ENCODE measurements at regions not wholly inside any gene's neighbourhood (a gene's known extent, or its start where the extent isn't known, plus 50 kb on each side); places are given as distances from the start of the nearest gene placed in this dataset.
A peak's percentile ranks its signal among the peaks of the same experiment; 100 is the strongest.

GRCh38 chr16:11494433-11494832 is 92.3 kb downstream of the LITAF start:
- no peaks in the 10 kb centered on the region for H4K20me1 ChIP-seq
- peak overlapping the region; percentile 82 for H3K4me2 ChIP-seq
- H3K4me3 ChIP-seq = no peak overlapping the region
- no peak for TF ChIP-seq Cebpa-rat (IDR thresholded peaks at IDR 0.05)
- no peak overlapping the region for H3K9ac ChIP-seq
- H3K27me3 ChIP-seq = no peaks in the 10 kb centered on the region
- no peaks in the 10 kb centered on the region for H3K36me3 ChIP-seq
- peaks cover 49% of the 10 kb centered on the region for H3K4me1 ChIP-seq
- peak overlapping the region; percentile 92 for H3K27ac ChIP-seq
- peaks cover 18% of the 10 kb centered on the region for H3K9me3 ChIP-seq

DNA sequence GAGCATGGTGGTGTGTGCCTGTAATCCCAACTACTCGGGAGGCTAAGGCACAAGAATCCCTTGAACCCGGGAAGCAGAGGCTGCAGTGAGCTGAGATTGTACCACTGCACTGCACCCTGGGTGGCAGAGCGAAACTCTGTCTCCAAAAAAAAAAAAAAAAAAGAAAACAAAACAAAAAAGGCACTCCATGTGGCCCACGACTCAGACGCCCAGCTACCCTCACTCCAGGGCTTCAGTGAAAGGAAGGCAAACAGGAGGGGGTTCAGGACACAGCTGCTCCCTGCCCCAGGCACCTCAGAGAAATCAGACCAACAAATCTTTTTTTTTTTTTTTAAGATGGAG is 91.7 kb downstream of the LITAF start:
- H3K27me3 ChIP-seq = no peaks in the 10 kb centered on the region
- peak overlapping the region; percentile 57; the same call in 1 of the 2 replicates for H3K9ac ChIP-seq
- no peak for TF ChIP-seq Cebpa-rat (IDR thresholded peaks at IDR 0.05)
- H3K36me3 ChIP-seq = no peaks in the 10 kb centered on the region
- H3K9me3 ChIP-seq = peaks cover 14% of the 10 kb centered on the region
- H3K4me1 ChIP-seq = peaks cover 55% of the 10 kb centered on the region
- no peaks in the 10 kb centered on the region for H4K20me1 ChIP-seq
- H3K27ac ChIP-seq = peak overlapping the region; percentile 92
- no peak overlapping the region for H3K4me3 ChIP-seq
- H3K4me2 ChIP-seq = peak overlapping the region; percentile 82

Data from BLaER1 (cell line).